Calu3 (cell line): ENCODE measurements at regions not wholly inside any gene's neighbourhood (a gene's known extent, or its start where the extent isn't known, plus 50 kb on each side); places are given as distances from the start of the nearest gene placed in this dataset.

Experiments used
- BruUV-seq: library from RNA; stranded (reverse); fragments of 400-500 nt; replicated peaks from 2 replicates; lab custom pipeline; 2021; lab: Mats Ljungman, UMichigan
- CTCF ChIA-PET: fragments of 300-600 bp; sonication (Branson Sonifier 250); formaldehyde crosslinking; loops from one replicate; lab custom pipeline; 2022; ENCODE audit warnings: antibody characterized with exemption; lab: Charles Lee
- DNase-seq: peaks from one replicate; pipeline ENCODE4 v3.0.0; 2022
- H3K27ac Mint-ChIP-seq: one replicate; pipeline ENCODE4 v1.8.0; 2022; ENCODE audit warnings: mixed read lengths; ENCODE audit not compliant: unreplicated experiment
- H3K27me3 Mint-ChIP-seq: one replicate; pipeline ENCODE4 v1.8.0; 2022; ENCODE audit warnings: mixed read lengths; ENCODE audit not compliant: unreplicated experiment
- H3K36me3 Mint-ChIP-seq: one replicate; pipeline ENCODE4 v1.8.0; 2022; ENCODE audit warnings: mild to moderate bottlenecking, moderate library complexity, mixed read lengths; ENCODE audit not compliant: insufficient read depth, unreplicated experiment
- H3K4me1 Mint-ChIP-seq: one replicate; pipeline ENCODE4 v1.8.0; 2022; ENCODE audit warnings: mild to moderate bottlenecking, low read depth, mixed read lengths; ENCODE audit not compliant: unreplicated experiment
- H3K4me3 Mint-ChIP-seq: one replicate; pipeline ENCODE4 v1.8.0; 2022; ENCODE audit warnings: mild to moderate bottlenecking, low read depth, moderate library complexity, mixed read lengths; ENCODE audit not compliant: unreplicated experiment
- H3K9me3 Mint-ChIP-seq: one replicate; pipeline ENCODE4 v1.8.0; 2022; ENCODE audit warnings: low read depth, mixed read lengths; ENCODE audit not compliant: unreplicated experiment
- CTCF ChIP-seq: fragments of 200-600 bp; IDR thresholded peaks from one replicate; pipeline ENCODE4 v1.8.0; 2022; ENCODE audit warnings: antibody characterized with exemption; ENCODE audit not compliant: unreplicated experiment
- intact Hi-C: fragments of 100-400 bp; cut with micrococcal nuclease; formaldehyde crosslinking; loops from one replicate; pipeline ENCODE4 v1.10.0; 2022; ENCODE audit not compliant: unreplicated experiment

DNA sequence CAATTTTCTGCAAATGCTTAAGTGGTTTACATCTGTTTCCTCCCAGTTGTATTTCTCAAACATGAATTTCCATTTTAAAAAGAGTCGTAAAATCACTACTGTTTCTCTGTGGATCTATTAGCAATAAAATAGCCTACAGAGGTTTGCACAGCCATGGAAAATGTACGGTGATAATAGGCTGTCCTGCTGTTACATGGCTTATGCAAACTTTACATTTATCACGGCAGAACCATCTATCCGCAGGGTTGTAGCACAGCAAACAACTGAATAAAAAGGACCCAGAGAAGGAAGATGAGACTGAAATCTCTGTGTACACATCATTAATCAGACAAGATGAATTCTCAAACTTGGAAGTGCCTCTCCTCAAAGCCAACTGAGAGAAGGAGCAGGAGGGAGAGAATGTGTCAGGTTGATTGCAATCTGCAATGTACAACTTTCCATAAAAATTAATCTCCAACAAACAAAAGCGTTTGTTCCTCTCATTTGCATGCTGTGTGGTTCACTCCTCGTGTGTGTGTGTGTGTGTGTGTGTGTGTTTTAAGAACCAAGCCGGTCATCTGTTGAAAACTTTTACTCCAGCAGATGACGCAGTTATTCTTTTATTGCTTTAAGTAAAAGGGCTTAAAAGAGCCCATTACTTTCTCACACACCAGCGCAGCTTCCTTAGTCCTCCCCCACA lies 279.3 kb downstream of the SKAP2 start:
- TF ChIP-seq CTCF = no peak
- DNase-seq = no peak
- Mint-ChIP-seq H3K27me3 (peaks cover 8% of the 10 kb centered on the region), H3K4me1 (no peaks in the 10 kb centered on the region), H3K4me3 (no peak overlapping the region), H3K9me3 (no peaks in the 10 kb centered on the region), H3K36me3 (no peaks in the 10 kb centered on the region), H3K27ac (no peak overlapping the region)
- intact Hi-C loops = no loop called here
- CTCF ChIA-PET = no interaction called here
- no TSS peak for BruUV-seq

- Mint-ChIP-seq H3K36me3 (no peaks in the 10 kb centered on the region), H3K9me3 (no peaks in the 10 kb centered on the region), H3K4me3 (no peak overlapping the region), H3K27me3 (no peaks in the 10 kb centered on the region), H3K4me1 (no peaks in the 10 kb centered on the region), H3K27ac (no peak overlapping the region)
- no peak for DNase-seq
- BruUV-seq = no TSS peak
- CTCF ChIA-PET = interaction anchor here (0.6 kb wide), 1 partner anchor 9 kb away, joined by 3 read pairs; no protein-coding TSS in a partner anchor
- intact Hi-C loops = no loop called here
- no peak for TF ChIP-seq CTCF
Measured at GRCh38 chr7:26587536-26587935, 276.9 kb downstream of the SKAP2 start.

DNA sequence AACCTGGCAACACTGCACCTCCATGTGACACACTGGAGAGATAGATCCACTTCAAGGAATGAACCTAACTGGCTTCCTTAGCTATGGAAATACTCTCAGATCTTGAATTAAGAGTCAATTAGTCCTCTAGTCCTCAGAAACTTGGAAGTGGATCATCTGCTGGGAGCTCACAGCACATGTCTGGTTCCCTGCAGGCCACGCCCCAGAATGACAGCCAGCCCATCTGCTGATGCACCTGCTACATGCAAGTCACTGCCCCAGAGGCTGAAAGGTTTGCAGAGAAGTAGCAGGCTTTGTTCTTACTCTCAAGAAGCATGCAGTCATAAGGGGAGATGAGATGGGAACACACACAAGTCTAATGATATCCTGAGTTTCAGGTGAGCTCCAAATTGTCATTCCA lies 275.9 kb downstream of the SKAP2 start:
- no peak overlapping the region for H3K27ac Mint-ChIP-seq
- intact Hi-C loops = no loop called here

DNA sequence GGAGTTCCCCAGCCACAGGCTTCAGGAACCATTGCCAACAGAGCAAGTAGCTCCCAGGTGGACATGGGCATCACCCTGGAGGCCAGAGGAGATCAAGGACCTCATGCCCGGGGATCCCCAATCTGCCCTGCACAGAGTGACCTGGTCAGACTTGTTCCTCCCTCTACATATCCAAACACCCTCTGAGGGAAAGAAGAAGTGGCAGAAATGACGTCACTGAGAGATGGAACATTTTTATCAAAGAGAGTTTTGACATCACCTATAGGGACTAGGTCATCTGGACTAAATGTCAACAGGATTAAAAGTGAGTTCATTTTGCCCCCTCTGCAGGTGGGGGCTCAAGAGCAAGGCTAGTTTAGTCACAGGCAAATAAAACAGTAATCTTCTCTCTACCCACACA lies 273.7 kb downstream of the SKAP2 start:
- no peaks in the 10 kb centered on the region for H3K27me3 Mint-ChIP-seq
- H3K27ac Mint-ChIP-seq = no peak overlapping the region
- no peaks in the 10 kb centered on the region for H3K4me1 Mint-ChIP-seq
- DNase-seq = no peak
- intact Hi-C loops = no loop called here
- no peaks in the 10 kb centered on the region for H3K36me3 Mint-ChIP-seq
- no peaks in the 10 kb centered on the region for H3K9me3 Mint-ChIP-seq
- CTCF ChIA-PET = no interaction called here
- no peak overlapping the region for H3K4me3 Mint-ChIP-seq
- BruUV-seq = no TSS peak
- TF ChIP-seq CTCF = no peak

More for the DNA sequence above, 275.9 kb downstream of the SKAP2 start:
- DNase-seq = no peak
- no peaks in the 10 kb centered on the region for H3K36me3 Mint-ChIP-seq
- no peak for TF ChIP-seq CTCF
- no peaks in the 10 kb centered on the region for H3K27me3 Mint-ChIP-seq
- no peak overlapping the region for H3K4me3 Mint-ChIP-seq
- no TSS peak for BruUV-seq
- H3K4me1 Mint-ChIP-seq = no peaks in the 10 kb centered on the region
- CTCF ChIA-PET = interaction anchor here (0.6 kb wide), 1 partner anchor 8 kb away, joined by 3 read pairs; no protein-coding TSS in a partner anchor
- H3K9me3 Mint-ChIP-seq = no peaks in the 10 kb centered on the region
